ENCODE measurements at regions not wholly inside any gene's neighbourhood (a gene's known extent, or its start where the extent isn't known, plus 50 kb on each side); places are given as distances from the start of the nearest gene placed in this dataset.

DNA sequence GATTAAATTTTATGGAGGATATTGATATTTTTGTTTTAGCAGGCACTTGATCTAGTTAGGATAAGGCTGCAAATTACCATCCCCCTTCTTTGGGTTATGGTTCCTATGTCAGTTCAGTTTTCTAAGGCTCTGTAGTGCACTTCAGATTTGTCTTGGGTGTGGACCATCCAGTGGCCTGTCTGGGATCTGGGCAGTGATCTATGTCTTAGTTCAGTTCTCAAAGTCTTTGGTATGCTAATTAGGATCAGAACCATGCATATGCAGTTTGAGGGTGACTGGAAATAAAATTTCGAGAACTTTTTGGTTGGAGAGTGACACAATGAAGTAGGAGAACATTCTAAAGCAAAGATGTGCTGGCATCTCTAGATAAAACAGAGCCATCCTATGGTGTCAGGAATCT, 388.2 kb downstream of the MID1IP1 start:
- Histone ChIP-seq H3K4me1 (ENCODE audit: control insufficient read depth, insufficient read depth, low read length) (no peaks in the 10 kb centered on the region), H3K27ac (ENCODE audit: low read length) (no peak overlapping the region), H3K9me3 (ENCODE audit: control insufficient read depth, low read depth, low read length) (no peaks in the 10 kb centered on the region), H3K4me3 (ENCODE audit: low read length) (no peak overlapping the region), H3K36me3 (ENCODE audit: control insufficient read depth, insufficient read depth, low read length) (no peaks in the 10 kb centered on the region), H3K27me3 (ENCODE audit: control insufficient read depth, insufficient read depth, low read length) (no peaks in the 10 kb centered on the region)
- no CpG with 5 or more reads among the region's 1 CpG for WGBS (ENCODE audit: insufficient coverage, low lambda C conversion rate)
- DNase-seq: no peak

DNA sequence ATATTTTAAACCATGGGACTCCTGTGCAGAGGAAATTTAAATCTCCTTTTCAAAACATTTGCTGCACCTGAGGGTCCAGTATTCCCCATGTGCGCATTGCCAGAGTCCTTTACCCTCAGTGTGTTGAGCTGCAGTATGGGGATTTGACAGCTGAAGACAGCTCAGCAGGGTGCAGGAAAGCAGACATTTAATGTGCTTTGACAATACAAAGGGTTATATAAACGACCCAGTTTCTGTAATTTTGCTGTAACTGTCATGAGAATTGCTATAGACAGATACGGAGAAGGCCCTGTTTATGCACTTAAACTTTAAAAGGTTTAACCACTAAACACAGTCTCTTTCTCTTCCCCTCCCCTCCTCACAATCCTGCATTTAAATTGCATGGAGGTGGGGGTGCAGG, 393.4 kb downstream of the MID1IP1 start:
- Histone ChIP-seq H3K9me3 (ENCODE audit: control insufficient read depth, low read depth, low read length) (no peaks in the 10 kb centered on the region), H3K4me3 (ENCODE audit: low read length) (no peak overlapping the region), H3K27ac (ENCODE audit: low read length) (no peak overlapping the region), H3K36me3 (ENCODE audit: control insufficient read depth, insufficient read depth, low read length) (no peaks in the 10 kb centered on the region), H3K27me3 (ENCODE audit: control insufficient read depth, insufficient read depth, low read length) (no peaks in the 10 kb centered on the region), H3K4me1 (ENCODE audit: control insufficient read depth, insufficient read depth, low read length) (peaks cover 16% of the 10 kb centered on the region)
- no peak for DNase-seq
- WGBS (ENCODE audit: insufficient coverage, low lambda C conversion rate): no CpG with 5 or more reads among the region's 3 CpGs

DNA sequence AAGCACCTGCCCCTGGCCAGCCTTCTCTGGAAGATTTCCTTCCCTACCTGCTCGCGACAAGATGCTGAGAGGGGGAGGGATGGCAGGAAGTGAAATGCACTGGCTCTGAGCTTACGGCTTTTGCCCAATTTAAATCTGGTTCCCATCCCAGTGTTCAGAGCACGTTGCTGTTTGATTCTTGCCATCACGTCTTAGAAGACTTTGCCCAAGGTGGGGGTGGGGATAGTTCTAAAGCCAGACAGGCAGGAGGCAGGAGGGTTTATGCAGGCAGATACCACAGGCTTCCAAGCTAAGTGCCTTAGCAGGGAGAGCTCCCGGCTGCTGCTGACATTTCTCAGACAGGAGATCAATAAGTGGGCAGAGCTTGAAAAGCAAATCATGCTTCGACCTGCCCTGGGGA, 393.9 kb downstream of the MID1IP1 start:
- no peak overlapping the region for H3K4me3 ChIP-seq (ENCODE audit: low read length)
- no CpG with 5 or more reads among the region's 7 CpGs for WGBS (ENCODE audit: insufficient coverage, low lambda C conversion rate)
- H3K4me1 ChIP-seq (ENCODE audit: control insufficient read depth, insufficient read depth, low read length): peaks cover 16% of the 10 kb centered on the region
- no peaks in the 10 kb centered on the region for H3K27me3 ChIP-seq (ENCODE audit: control insufficient read depth, insufficient read depth, low read length)
- no peaks in the 10 kb centered on the region for H3K9me3 ChIP-seq (ENCODE audit: control insufficient read depth, low read depth, low read length)
- H3K27ac ChIP-seq (ENCODE audit: low read length): no peak overlapping the region
- peak in 1 of 2 donors; percentile 59 for DNase-seq
- H3K36me3 ChIP-seq (ENCODE audit: control insufficient read depth, insufficient read depth, low read length): no peaks in the 10 kb centered on the region

DNA sequence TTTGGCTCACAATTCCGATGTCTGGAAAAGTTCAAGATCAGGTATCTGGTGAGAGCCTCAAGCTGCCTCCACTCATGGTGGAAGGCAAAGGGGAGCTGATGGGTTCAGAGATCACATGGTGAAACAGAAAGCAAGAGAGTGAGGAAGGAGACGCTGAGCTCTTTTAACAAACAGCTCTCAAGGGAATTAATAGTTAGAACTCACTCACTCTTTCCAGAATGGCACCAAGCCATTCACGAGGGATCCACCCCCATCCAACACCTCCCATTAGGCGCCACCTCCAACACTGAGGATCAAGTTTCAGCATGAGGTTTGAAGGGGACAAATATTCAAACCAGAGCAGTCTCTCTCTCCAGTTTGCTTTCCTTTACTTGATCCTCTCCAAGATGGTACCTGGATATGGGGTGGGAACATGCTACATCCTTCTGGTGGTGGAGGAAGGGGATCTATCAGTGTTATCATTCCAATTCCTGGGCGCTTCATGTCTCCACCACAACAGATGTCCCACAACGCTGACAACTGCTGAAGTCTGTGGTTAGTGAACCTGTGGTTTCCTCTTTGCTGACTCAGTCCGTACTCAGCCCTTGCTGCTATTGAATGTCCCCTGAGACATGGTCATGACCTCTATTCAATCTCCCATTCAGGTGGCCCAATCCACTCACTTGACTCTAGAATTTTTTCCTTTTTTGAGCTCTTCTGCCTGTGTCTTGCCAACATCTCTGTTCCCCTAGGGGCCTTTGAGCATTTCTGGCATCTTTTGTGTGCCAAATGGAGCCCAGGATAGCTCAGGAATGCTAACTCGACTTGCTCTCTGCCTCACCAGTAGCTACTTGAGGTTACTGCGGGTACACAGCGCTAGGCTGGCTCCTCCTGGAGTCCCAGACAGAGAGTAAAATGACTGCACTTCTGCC, 395.2 kb downstream of the MID1IP1 start:
- Histone ChIP-seq H3K4me1 (ENCODE audit: control insufficient read depth, insufficient read depth, low read length) (peaks cover 19% of the 10 kb centered on the region), H3K4me3 (ENCODE audit: low read length) (no peak overlapping the region), H3K27ac (ENCODE audit: low read length) (peak overlapping the region; percentile 27), H3K36me3 (ENCODE audit: control insufficient read depth, insufficient read depth, low read length) (no peaks in the 10 kb centered on the region), H3K9me3 (ENCODE audit: control insufficient read depth, low read depth, low read length) (no peaks in the 10 kb centered on the region), H3K27me3 (ENCODE audit: control insufficient read depth, insufficient read depth, low read length) (no peaks in the 10 kb centered on the region)
- WGBS (ENCODE audit: insufficient coverage, low lambda C conversion rate): no CpG with 5 or more reads among the region's 10 CpGs
- DNase-seq: peak in 1 of 2 donors; percentile 41

DNA sequence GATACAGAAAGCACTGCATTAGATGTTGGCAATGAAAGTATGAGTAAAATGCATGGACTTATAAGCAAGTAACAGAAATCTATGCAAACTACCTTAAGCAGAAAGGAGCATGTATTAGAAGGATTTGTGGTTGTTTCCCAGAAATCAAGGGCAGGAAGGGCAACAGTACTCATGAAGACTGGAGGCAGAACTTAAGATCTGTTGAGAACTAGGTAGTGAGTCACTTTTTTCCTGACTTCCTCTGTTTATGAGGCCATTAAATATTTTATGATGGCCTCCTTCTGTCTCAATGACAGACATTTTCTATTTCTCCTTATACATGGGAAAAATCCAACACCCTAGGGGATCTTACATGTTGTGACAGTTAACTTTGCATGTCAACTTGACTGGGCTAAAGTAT, 398.2 kb downstream of the MID1IP1 start:
- no peak overlapping the region for H3K4me3 ChIP-seq (ENCODE audit: low read length)

DNA sequence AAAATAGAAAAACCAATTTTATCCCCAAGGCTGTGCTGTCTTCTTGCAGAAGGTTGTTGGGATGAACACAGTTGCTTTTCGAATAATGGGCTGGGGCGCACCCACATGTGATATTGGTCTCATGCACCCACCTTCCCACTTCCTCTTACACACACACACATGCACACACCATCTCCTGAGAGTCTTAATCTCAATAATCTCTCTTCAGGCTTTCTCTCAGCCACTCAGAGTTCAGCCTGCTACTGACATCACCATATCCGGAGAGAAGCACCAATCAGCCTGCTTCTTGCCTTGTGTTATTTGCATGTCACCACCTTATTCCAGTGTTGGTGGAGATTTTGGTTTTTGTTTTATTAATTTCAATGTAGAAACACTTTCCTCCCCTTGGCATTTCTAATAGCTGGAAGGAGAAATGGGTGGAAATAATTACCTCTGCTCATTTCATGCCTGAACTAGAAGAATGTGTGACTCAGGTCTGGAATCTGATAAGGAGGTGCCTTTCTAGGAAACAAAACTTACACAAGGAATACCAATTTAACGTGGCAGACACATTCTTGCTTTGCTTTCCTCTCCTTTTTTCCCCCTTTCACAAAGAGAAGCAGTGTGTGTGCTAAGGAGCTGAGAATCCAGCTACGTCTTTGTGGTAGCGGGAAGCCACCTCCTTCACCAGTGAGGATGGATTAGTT, 400.2 kb downstream of the MID1IP1 start:
- peaks cover 3% of the 10 kb centered on the region for H3K9me3 ChIP-seq (ENCODE audit: control insufficient read depth, low read depth, low read length)
- H3K4me3 ChIP-seq (ENCODE audit: low read length): no peak overlapping the region
- DNase-seq: no peak
- peak overlapping the region; percentile 61 for H3K27ac ChIP-seq (ENCODE audit: low read length)
- peaks cover 44% of the 10 kb centered on the region for H3K4me1 ChIP-seq (ENCODE audit: control insufficient read depth, insufficient read depth, low read length)
- H3K36me3 ChIP-seq (ENCODE audit: control insufficient read depth, insufficient read depth, low read length): no peaks in the 10 kb centered on the region
- H3K27me3 ChIP-seq (ENCODE audit: control insufficient read depth, insufficient read depth, low read length): no peaks in the 10 kb centered on the region
- no CpG with 5 or more reads among the region's 6 CpGs for WGBS (ENCODE audit: insufficient coverage, low lambda C conversion rate)

More for the DNA sequence above, 398.2 kb downstream of the MID1IP1 start:
- no peak for DNase-seq
- Histone ChIP-seq H3K27ac (ENCODE audit: low read length) (no peak overlapping the region), H3K27me3 (ENCODE audit: control insufficient read depth, insufficient read depth, low read length) (no peaks in the 10 kb centered on the region), H3K36me3 (ENCODE audit: control insufficient read depth, insufficient read depth, low read length) (no peaks in the 10 kb centered on the region), H3K4me1 (ENCODE audit: control insufficient read depth, insufficient read depth, low read length) (peaks cover 41% of the 10 kb centered on the region), H3K9me3 (ENCODE audit: control insufficient read depth, low read depth, low read length) (no peaks in the 10 kb centered on the region)

DNA sequence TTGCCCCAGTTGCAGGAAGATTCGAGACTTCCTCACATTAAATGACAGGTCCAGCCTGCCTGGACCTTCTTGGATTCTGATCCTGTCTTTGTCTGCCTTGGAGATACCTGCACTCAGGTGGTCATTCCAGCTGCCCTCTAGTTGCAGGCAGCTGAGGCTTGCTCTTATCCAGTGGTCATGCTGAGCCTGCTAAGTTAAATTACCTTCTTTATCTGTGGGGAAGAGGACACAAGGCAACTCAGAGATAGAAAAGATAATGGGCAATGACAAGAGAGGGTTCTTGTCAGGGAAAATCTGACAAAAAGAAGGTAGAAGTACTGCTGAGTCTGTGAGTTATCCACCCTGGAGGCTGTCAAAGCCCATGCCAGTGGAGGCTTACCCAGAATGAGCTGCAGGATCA, 401.4 kb downstream of the MID1IP1 start:
- DNase-seq: no peak
- no CpG with 5 or more reads among the region's 1 CpG for WGBS (ENCODE audit: insufficient coverage, low lambda C conversion rate)
- Histone ChIP-seq H3K36me3 (ENCODE audit: control insufficient read depth, insufficient read depth, low read length) (no peaks in the 10 kb centered on the region), H3K27me3 (ENCODE audit: control insufficient read depth, insufficient read depth, low read length) (no peaks in the 10 kb centered on the region), H3K4me1 (ENCODE audit: control insufficient read depth, insufficient read depth, low read length) (peaks cover 48% of the 10 kb centered on the region), H3K4me3 (ENCODE audit: low read length) (no peak overlapping the region), H3K9me3 (ENCODE audit: control insufficient read depth, low read depth, low read length) (peaks cover 3% of the 10 kb centered on the region), H3K27ac (ENCODE audit: low read length) (peak overlapping the region; percentile 61)

DNA sequence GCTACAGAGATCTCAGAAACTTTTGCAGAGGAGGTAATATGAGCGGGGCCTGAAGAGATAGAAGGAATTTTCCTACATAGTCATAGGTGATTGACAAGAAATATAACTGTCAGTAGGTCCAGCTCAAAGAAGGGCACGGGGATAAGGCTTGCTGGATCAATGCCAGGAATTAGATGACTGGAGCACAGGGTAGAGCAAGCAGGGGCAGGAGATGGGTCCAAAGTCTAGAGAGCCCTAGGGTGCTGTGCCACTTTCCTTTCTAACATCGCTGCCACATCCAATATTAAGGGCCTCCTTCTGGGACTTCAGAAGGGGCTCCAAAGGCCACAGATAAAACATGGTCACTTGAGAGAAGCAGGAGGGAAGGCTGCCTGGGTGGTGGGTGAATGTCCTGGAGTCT, 402.2 kb downstream of the MID1IP1 start:
- Histone ChIP-seq H3K27ac (ENCODE audit: low read length) (peak overlapping the region; percentile 61), H3K27me3 (ENCODE audit: control insufficient read depth, insufficient read depth, low read length) (no peaks in the 10 kb centered on the region), H3K4me1 (ENCODE audit: control insufficient read depth, insufficient read depth, low read length) (peaks cover 56% of the 10 kb centered on the region), H3K9me3 (ENCODE audit: control insufficient read depth, low read depth, low read length) (peaks cover 3% of the 10 kb centered on the region), H3K4me3 (ENCODE audit: low read length) (no peak overlapping the region), H3K36me3 (ENCODE audit: control insufficient read depth, insufficient read depth, low read length) (no peaks in the 10 kb centered on the region)
- no CpG with 5 or more reads among the region's 3 CpGs for WGBS (ENCODE audit: insufficient coverage, low lambda C conversion rate)
- DNase-seq: peak in 1 of 2 donors; percentile 56

DNA sequence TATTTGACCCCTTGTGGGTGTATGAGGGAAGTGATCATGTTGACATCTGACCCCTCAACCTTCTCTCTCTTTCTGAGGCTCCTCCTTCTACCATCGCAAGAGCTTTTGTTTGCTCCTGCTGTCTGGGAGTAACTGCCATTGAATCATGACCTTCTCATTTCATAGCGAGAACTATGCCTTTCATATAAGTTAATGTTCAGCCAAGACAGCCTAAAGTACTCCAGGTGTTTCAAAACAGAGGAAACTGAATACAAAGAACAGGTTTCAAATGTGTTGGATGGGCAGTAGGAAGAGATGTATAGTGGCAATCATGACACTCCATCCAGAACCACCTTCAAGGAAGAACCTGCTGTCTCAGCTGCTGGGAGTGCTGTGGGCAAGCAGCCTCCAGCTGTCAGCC, 403.1 kb downstream of the MID1IP1 start:
- Histone ChIP-seq H3K27me3 (ENCODE audit: control insufficient read depth, insufficient read depth, low read length) (no peaks in the 10 kb centered on the region), H3K4me3 (ENCODE audit: low read length) (no peak overlapping the region), H3K27ac (ENCODE audit: low read length) (peak overlapping the region; percentile 61), H3K4me1 (ENCODE audit: control insufficient read depth, insufficient read depth, low read length) (peaks cover 54% of the 10 kb centered on the region), H3K9me3 (ENCODE audit: control insufficient read depth, low read depth, low read length) (peaks cover 3% of the 10 kb centered on the region), H3K36me3 (ENCODE audit: control insufficient read depth, insufficient read depth, low read length) (no peaks in the 10 kb centered on the region)
- peak in 1 of 2 donors; percentile 69 for DNase-seq
- WGBS (ENCODE audit: insufficient coverage, low lambda C conversion rate): 40% methylated on average over 1 of the region's 2 CpGs

DNA sequence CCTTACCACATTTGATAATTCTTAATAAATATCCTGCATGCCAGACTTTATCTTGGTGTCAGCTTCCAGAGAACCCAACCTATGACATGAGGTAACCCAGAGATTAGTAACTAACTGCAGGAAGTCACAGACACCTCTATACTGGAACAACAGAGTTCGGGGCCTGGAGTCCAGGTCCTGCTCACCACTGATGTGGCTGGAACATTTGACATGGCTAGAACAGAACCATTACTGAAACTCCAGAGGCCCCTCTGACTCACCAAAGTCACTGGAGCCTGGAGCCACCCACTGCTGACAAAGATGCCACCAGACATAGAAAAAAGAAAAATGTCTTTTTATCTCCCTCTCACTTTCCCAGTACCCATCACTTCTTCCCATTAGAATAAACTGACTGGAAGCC, 403.7 kb downstream of the MID1IP1 start:
- no CpG with 5 or more reads among the region's 1 CpG for WGBS (ENCODE audit: insufficient coverage, low lambda C conversion rate)
- Histone ChIP-seq H3K9me3 (ENCODE audit: control insufficient read depth, low read depth, low read length) (peaks cover 3% of the 10 kb centered on the region), H3K27me3 (ENCODE audit: control insufficient read depth, insufficient read depth, low read length) (no peaks in the 10 kb centered on the region), H3K4me3 (ENCODE audit: low read length) (no peak overlapping the region), H3K27ac (ENCODE audit: low read length) (peak overlapping the region; percentile 61), H3K36me3 (ENCODE audit: control insufficient read depth, insufficient read depth, low read length) (no peaks in the 10 kb centered on the region), H3K4me1 (ENCODE audit: control insufficient read depth, insufficient read depth, low read length) (peaks cover 54% of the 10 kb centered on the region)
- no peak for DNase-seq
